ENCODE measurements at regions not wholly inside any gene's neighbourhood (a gene's known extent, or its start where the extent isn't known, plus 50 kb on each side); places are given as distances from the start of the nearest gene placed in this dataset.

DNA sequence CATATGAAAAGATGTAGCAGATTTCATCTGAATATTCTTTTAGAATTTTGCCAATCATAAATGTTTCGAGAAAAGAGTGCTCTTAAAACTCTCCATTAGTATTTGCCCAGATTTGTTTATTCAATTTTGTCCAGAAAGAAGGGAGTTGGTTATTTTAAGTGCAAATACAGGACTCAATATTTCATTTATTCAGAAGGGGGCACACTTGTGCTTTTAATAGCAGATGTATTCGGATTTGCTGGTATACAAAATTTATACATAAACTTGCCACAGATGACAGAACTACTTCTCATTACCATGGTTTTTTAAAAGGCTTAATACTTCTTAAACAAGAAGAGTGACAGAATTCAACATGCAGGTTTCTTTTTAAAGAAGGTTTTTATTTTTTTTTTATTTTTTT is 69.8 kb upstream of the GRM7 start:
- Mint-ChIP-seq H3K4me1 (ENCODE audit: unreplicated experiment) (no peaks in the 10 kb centered on the region), H3K36me3 (ENCODE audit: unreplicated experiment) (no peaks in the 10 kb centered on the region), H3K4me3 (ENCODE audit: unreplicated experiment) (no peak overlapping the region), H3K9me3 (ENCODE audit: unreplicated experiment) (peaks cover 14% of the 10 kb centered on the region), H3K27me3 (ENCODE audit: unreplicated experiment) (no peaks in the 10 kb centered on the region), H3K27ac (ENCODE audit: unreplicated experiment) (no peak overlapping the region)
- DNase-seq (ENCODE audit: extremely low spot score, unreplicated experiment): no peak
- TF ChIP-seq CTCF (IDR thresholded peaks at IDR 0.05): no peak

DNA sequence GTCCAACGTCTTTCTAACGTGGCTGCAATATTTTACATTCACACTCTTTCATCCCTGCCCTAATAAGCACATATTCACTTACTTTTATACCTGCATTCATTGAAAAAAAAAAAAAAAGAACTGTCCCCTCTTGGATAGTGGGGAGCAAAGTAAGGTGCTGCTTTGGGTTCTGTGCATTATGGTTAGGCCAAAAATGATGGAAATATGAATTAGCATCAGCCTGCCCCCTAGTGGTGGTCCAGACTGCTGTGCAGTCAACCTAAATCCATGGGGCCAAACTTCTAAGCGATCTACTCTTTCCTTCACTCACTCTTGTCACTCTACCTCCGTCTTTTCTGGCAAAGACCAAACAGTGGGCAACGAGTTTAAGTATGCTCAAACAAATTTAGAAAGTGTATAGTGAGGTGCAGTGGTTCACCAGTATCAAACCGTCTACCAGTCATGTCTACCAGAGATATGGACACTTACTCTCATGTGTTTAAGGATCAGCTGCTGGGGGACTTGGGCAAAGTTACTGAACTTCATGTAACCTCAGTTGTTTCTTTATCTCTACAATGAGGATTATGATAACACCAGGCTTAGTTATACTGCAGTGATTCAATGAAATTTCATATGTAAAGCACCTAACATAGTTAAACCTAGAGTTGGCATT is 61.5 kb upstream of the GRM7 start:
- H3K4me1 Mint-ChIP-seq (ENCODE audit: unreplicated experiment): no peaks in the 10 kb centered on the region
- no peak overlapping the region for H3K27ac Mint-ChIP-seq (ENCODE audit: unreplicated experiment)
- H3K4me3 Mint-ChIP-seq (ENCODE audit: unreplicated experiment): no peak overlapping the region
- TF ChIP-seq CTCF (IDR thresholded peaks at IDR 0.05): peak; percentile 60
- H3K27me3 Mint-ChIP-seq (ENCODE audit: unreplicated experiment): no peaks in the 10 kb centered on the region
- DNase-seq (ENCODE audit: extremely low spot score, unreplicated experiment): no peak
- H3K9me3 Mint-ChIP-seq (ENCODE audit: unreplicated experiment): peaks cover 9% of the 10 kb centered on the region
- H3K36me3 Mint-ChIP-seq (ENCODE audit: unreplicated experiment): no peaks in the 10 kb centered on the region

DNA sequence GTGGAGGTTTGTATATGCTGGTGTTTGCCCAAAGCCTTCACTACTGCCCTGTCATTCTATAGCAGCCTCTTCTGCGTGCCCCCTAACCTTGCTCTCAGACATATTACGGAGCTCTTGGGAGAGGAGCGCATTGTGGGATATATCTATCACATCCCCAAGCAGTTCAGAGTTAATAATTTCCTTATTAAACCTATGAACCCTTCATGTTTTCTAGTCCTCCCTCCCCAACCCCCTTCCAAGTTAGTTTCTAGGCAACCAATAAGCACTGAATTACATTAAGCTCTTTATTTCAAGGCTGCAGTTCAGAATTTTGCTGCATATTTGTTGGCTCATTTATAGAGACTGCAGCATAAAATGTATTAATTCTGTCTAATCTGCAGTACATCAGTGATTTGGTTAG is 57.3 kb upstream of the GRM7 start:
- Mint-ChIP-seq H3K27ac (ENCODE audit: unreplicated experiment) (no peak overlapping the region), H3K9me3 (ENCODE audit: unreplicated experiment) (peaks cover 16% of the 10 kb centered on the region), H3K27me3 (ENCODE audit: unreplicated experiment) (no peaks in the 10 kb centered on the region), H3K36me3 (ENCODE audit: unreplicated experiment) (no peaks in the 10 kb centered on the region), H3K4me1 (ENCODE audit: unreplicated experiment) (no peaks in the 10 kb centered on the region), H3K4me3 (ENCODE audit: unreplicated experiment) (no peak overlapping the region)
- TF ChIP-seq CTCF (IDR thresholded peaks at IDR 0.05): no peak
- no peak for DNase-seq (ENCODE audit: extremely low spot score, unreplicated experiment)

- no peaks in the 10 kb centered on the region for H3K36me3 Mint-ChIP-seq (ENCODE audit: unreplicated experiment)
- no peak overlapping the region for H3K4me3 Mint-ChIP-seq (ENCODE audit: unreplicated experiment)
- no peaks in the 10 kb centered on the region for H3K4me1 Mint-ChIP-seq (ENCODE audit: unreplicated experiment)
- peaks cover 25% of the 10 kb centered on the region for H3K9me3 Mint-ChIP-seq (ENCODE audit: unreplicated experiment)
- no peak overlapping the region for H3K27ac Mint-ChIP-seq (ENCODE audit: unreplicated experiment)
- TF ChIP-seq CTCF (IDR thresholded peaks at IDR 0.05): no peak
- H3K27me3 Mint-ChIP-seq (ENCODE audit: unreplicated experiment): no peaks in the 10 kb centered on the region
- no peak for DNase-seq (ENCODE audit: extremely low spot score, unreplicated experiment)
Observed at GRCh38 chr3:6805236-6805635, 55.7 kb upstream of the GRM7 start.

DNA sequence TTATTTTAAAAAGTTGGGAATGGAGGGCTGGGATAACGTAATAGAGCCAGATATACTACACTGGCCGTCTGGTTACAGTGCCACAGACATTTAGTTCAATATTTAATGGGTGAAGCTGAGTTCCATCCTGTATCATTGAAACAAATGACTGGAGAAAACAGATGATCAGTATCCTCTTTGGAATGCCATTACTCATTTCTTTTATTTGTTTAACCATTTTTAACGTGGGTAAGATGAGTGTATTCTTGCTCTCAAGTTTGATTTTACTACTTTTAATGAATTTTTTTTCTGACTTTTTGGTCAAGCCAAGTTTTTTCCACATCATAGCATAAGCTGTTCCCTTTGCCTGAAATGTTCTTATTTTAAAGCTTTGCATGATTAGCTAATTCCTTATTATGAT is 53.9 kb upstream of the GRM7 start:
- H3K27me3 Mint-ChIP-seq (ENCODE audit: unreplicated experiment): no peaks in the 10 kb centered on the region

More for the DNA sequence above, 53.9 kb upstream of the GRM7 start:
- no peaks in the 10 kb centered on the region for H3K36me3 Mint-ChIP-seq (ENCODE audit: unreplicated experiment)
- TF ChIP-seq CTCF (IDR thresholded peaks at IDR 0.05): no peak
- no peak for DNase-seq (ENCODE audit: extremely low spot score, unreplicated experiment)
- no peak overlapping the region for H3K27ac Mint-ChIP-seq (ENCODE audit: unreplicated experiment)
- H3K4me1 Mint-ChIP-seq (ENCODE audit: unreplicated experiment): no peaks in the 10 kb centered on the region
- H3K9me3 Mint-ChIP-seq (ENCODE audit: unreplicated experiment): peaks cover 34% of the 10 kb centered on the region
- no peak overlapping the region for H3K4me3 Mint-ChIP-seq (ENCODE audit: unreplicated experiment)

Data from osteocyte (in vitro differentiated cells).